Pancreas (tissue), 10 donors: ENCODE measurements at regions not wholly inside any gene's neighbourhood (a gene's known extent, or its start where the extent isn't known, plus 50 kb on each side); places are given as distances from the start of the nearest gene placed in this dataset.

Experiments used
- ATAC-seq, 4 donors: fragments of 200-7000 bp; cut with Tn5 transposase; one replicate each; pipeline versions ENCODE4 v1.8.0 to v1.9.1; 2020; ENCODE audit warnings: mild to moderate bottlenecking in 4 of 4, moderate library complexity in 4 of 4
- DNase-seq, 6 donors: peaks; one replicate each; pipeline ENCODE4 v3.0.0-alpha.2; 2020
- FAIRE-seq: peaks from 2 replicates; lab custom pipeline; 2012; peaks lifted over from hg19 to GRCh38; lab: Jason Lieb, UNC
- H3K27ac ChIP-seq, 4 donors: fragments of 200-600 bp; sonication (generic); 1 replicate in 3 of 4; 2 replicates in 1 of 4; pipeline versions ENCODE4 v1.5.0 to v1.8.0; 2020
- H3K27me3 ChIP-seq, 4 donors: fragments of 200-600 bp; one replicate each; pipeline ENCODE4 v1.8.0; 2021
- H3K36me3 ChIP-seq, 3 donors: fragments of 200-600 bp; sonication (generic) in 1 of 3; one replicate each; pipeline versions ENCODE4 v1.5.0 to v1.8.0; 2020 to 2021
- H3K4me1 ChIP-seq, 3 donors: fragments of 200-600 bp; one replicate each; pipeline ENCODE4 v1.8.0; 2021
- H3K4me3 ChIP-seq, 4 donors: fragments of 200-600 bp; sonication (generic) in 2 of 4; one replicate each; pipeline versions ENCODE4 v1.5.0 to v1.8.0; 2020 to 2021
- H3K9me3 ChIP-seq, 4 donors: fragments of 200-600 bp; one replicate each; pipeline ENCODE4 v1.8.0; 2021
- CTCF ChIP-seq, 4 donors: fragments of 200-600 bp; sonication (generic) in 3 of 4; IDR thresholded peaks; one replicate each; pipeline versions ENCODE4 v1.5.0 to v1.8.0; 2021; ENCODE audit warnings: antibody characterized with exemption in 4 of 4
- WGBS, 2 donors: extraction: QIAGEN DNeasy Blood & Tissue Kit; methylation state at CpG; one replicate each; pipeline ENCODE4 v1.1.7; 2013; 5-methylcytosine and 5-hydroxymethylcytosine counted together
- intact Hi-C, 3 donors: fragments of 100-400 bp; cut with DNase I; formaldehyde crosslinking; loops; one replicate each; pipeline versions ENCODE4 v1.11.1 to v1.14.2; 2022
- donor health status: healthy with polysubstance abuse.
- donor health status: DM: no; HTN: no; CAD: no; lungs with moderate emphysema.
- donor health status: DM: no; HTN: no; CAD: no.
- donor health status: control.
- donor health status: control.
- donor health status: Bipolar disorder and iron deficiency.
- donor health status: DM: yes; HTN: yes; CAD: no.
- donor health status: DM: no; HTN: no; CAD: no.
- donor health status: DM: no; HTN: no; CAD: no.
- donor health status: DM: yes; HTN: yes; CAD: no.

- no peaks in the 10 kb centered on the region for H3K9me3 ChIP-seq
- no peak for TF ChIP-seq CTCF (IDR thresholded peaks at IDR 0.05)
- H3K4me1 ChIP-seq: no peaks in the 10 kb centered on the region
- DNase-seq (no peak), FAIRE-seq (no peak), ATAC-seq (no peak)
- H3K27me3 ChIP-seq: no peaks in the 10 kb centered on the region
- intact Hi-C loops: no loop called here
- H3K27ac ChIP-seq: no peak overlapping the region
- no peak overlapping the region for H3K4me3 ChIP-seq
- WGBS, 2 donors: 88 to 92% methylated on average over 6 of the region's 6 CpGs
- no peaks in the 10 kb centered on the region for H3K36me3 ChIP-seq
Observed at GRCh38 chr1:201749059-201749690, 79.8 kb upstream of the IPO9 start.

DNA sequence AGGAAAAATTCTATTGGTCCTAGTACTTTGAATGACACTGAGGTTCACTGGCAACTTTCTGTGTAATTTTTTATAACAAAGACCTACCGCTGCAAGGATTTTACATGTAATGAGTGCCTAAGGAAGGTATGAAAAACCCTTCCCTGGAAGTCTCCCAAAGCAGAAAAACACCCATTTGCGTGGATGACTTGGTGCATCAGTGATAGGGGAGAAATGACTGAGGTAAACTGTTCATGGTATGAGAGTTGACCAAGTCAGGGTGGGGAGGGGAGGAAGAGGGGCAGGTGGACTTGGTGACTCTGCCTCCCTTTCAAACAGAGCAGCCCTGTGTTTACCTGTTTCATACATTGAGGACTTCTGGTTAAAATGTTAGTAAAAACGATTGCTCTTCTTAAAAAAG, 78.8 kb upstream of the IPO9 start:
- H3K27me3 ChIP-seq: no peaks in the 10 kb centered on the region
- ATAC-seq (no peak), DNase-seq (no peak), FAIRE-seq (no peak)
- intact Hi-C loops: no loop called here
- H3K36me3 ChIP-seq: no peaks in the 10 kb centered on the region
- no peaks in the 10 kb centered on the region for H3K4me1 ChIP-seq
- no peak overlapping the region for H3K4me3 ChIP-seq
- H3K27ac ChIP-seq: no peak overlapping the region
- H3K9me3 ChIP-seq: no peaks in the 10 kb centered on the region
- WGBS, 2 donors: 38 to 47% methylated on average over 3 of the region's 3 CpGs
- TF ChIP-seq CTCF (IDR thresholded peaks at IDR 0.05): no peak

DNA sequence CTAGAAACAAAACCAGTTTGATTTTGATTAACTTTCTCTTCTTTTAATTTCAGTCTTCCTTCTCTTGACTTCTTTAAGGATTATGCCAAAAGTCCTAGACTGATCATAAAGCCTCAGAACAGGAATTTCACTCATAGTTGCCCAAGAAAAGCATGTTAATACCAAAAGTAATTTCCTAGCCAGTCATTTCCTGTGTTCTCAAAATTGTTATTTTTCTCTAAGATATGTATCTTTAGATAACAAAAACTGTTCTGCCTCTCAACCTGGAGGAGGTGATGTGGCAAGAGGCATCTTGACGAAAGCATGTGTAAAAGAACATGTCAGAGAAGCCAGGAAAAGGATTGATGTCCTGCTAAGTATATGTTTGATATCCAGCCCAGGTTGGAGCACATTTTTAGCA, 78.0 kb upstream of the IPO9 start:
- FAIRE-seq (no peak), DNase-seq (no peak), ATAC-seq (no peak)
- TF ChIP-seq CTCF (IDR thresholded peaks at IDR 0.05): no peak
- Histone ChIP-seq H3K9me3 (no peaks in the 10 kb centered on the region), H3K4me1 (no peaks in the 10 kb centered on the region), H3K36me3 (no peaks in the 10 kb centered on the region), H3K4me3 (no peak overlapping the region), H3K27me3 (no peaks in the 10 kb centered on the region), H3K27ac (no peak overlapping the region)
- 90 to 98% methylated on average over 1 of the region's 1 CpG for whole genome bisulfite sequencing, 2 donors
- intact Hi-C loops: no loop called here

GRCh38 chr1:201751872-201752271, 77.1 kb upstream of the IPO9 start:
- H3K4me1 ChIP-seq: no peaks in the 10 kb centered on the region
- ATAC-seq (no peak), FAIRE-seq (no peak), DNase-seq (no peak)
- H3K27me3 ChIP-seq: no peaks in the 10 kb centered on the region
- WGBS, 2 donors: 63 to 67% methylated on average over 4 of the region's 4 CpGs
- no peaks in the 10 kb centered on the region for H3K9me3 ChIP-seq
- intact Hi-C loops: no loop called here
- TF ChIP-seq CTCF (IDR thresholded peaks at IDR 0.05): no peak
- no peak overlapping the region for H3K27ac ChIP-seq
- H3K36me3 ChIP-seq: no peaks in the 10 kb centered on the region
- no peak overlapping the region for H3K4me3 ChIP-seq

GRCh38 chr1:201752333-201752732, 76.6 kb upstream of the IPO9 start:
- ATAC-seq (no peak), DNase-seq (no peak), FAIRE-seq (no peak)
- no peaks in the 10 kb centered on the region for H3K36me3 ChIP-seq
- H3K27me3 ChIP-seq: no peaks in the 10 kb centered on the region
- TF ChIP-seq CTCF (IDR thresholded peaks at IDR 0.05): no peak
- H3K4me3 ChIP-seq: no peak overlapping the region
- 94 to 95% methylated on average over 2 of the region's 2 CpGs for WGBS, 2 donors
- intact Hi-C loops: no loop called here
- H3K9me3 ChIP-seq: no peaks in the 10 kb centered on the region
- H3K27ac ChIP-seq: no peak overlapping the region
- H3K4me1 ChIP-seq: no peaks in the 10 kb centered on the region
